SU-DHL-6 (cell line): ENCODE measurements at regions not wholly inside any gene's neighbourhood (a gene's known extent, or its start where the extent isn't known, plus 50 kb on each side); places are given as distances from the start of the nearest gene placed in this dataset.

Experiments
- H2AFZ ChIP-seq: fragments of 200-600 bp; sonication (generic); 2 replicates; pipeline ENCODE4 v1.6.1; 2014; ENCODE audit warnings: low read depth, mild to moderate bottlenecking, moderate library complexity, mixed read lengths, antibody characterized with exemption, low read length; ENCODE audit not compliant: severe bottlenecking
- H3F3A ChIP-seq: fragments of 200-600 bp; shearing (Covaris generic); 2 replicates; pipeline ENCODE4 v1.6.0; 2016; ENCODE audit warnings: antibody characterized with exemption, mild to moderate bottlenecking; ENCODE audit not compliant: insufficient read depth
- H3K27ac ChIP-seq: fragments of 200-600 bp; sonication (generic); 2 replicates; pipeline ENCODE4 v1.5.1; 2016; ENCODE audit warnings: low read depth, mild to moderate bottlenecking, low read length, moderate library complexity, mixed read lengths
- H3K27me3 ChIP-seq: fragments of 200-600 bp; sonication (generic), shearing (Covaris generic); 2 replicates; pipeline ENCODE4 v1.6.0; 2014; ENCODE audit warnings: mild to moderate bottlenecking, low read length
- H3K36me3 ChIP-seq: fragments of 200-600 bp; sonication (generic); 2 replicates; pipeline ENCODE4 v1.6.1; 2014; ENCODE audit warnings: mild to moderate bottlenecking, low read length, mixed read lengths
- H3K4me2 ChIP-seq: fragments of 300-600, 200-600 bp; shearing (Covaris generic), sonication (generic); 2 replicates; pipeline ENCODE4 v1.6.0; 2014; ENCODE audit warnings: low read length, low read depth, mild to moderate bottlenecking; ENCODE audit not compliant: poor library complexity, severe bottlenecking
- H3K4me3 ChIP-seq: fragments of 200-600 bp; sonication (generic); 2 replicates; pipeline ENCODE4 v1.5.1; 2014; ENCODE audit warnings: antibody characterized with exemption, low read length, mild to moderate bottlenecking, mixed read lengths; ENCODE audit not compliant: insufficient read depth, poor library complexity, severe bottlenecking
- H3K79me2 ChIP-seq: fragments of 200-600 bp; sonication (generic); 2 replicates; pipeline ENCODE4 v1.6.1; 2014; ENCODE audit warnings: mild to moderate bottlenecking, low read length, moderate library complexity; ENCODE audit not compliant: insufficient read depth
- H3K9ac ChIP-seq: fragments of 200-600 bp; sonication (generic); 2 replicates; pipeline ENCODE4 v1.7.0; 2014; ENCODE audit warnings: mild to moderate bottlenecking, low read length
- H3K9me2 ChIP-seq: fragments of 200-600 bp; sonication (generic); replicated peaks from 2 replicates; pipeline ENCODE4 v1.6.1; 2014; ENCODE audit warnings: low read length; ENCODE audit not compliant: insufficient read depth
- H3K9me3 ChIP-seq: fragments of 200-600 bp; sonication (generic); 2 replicates; pipeline ENCODE4 v1.6.1; 2014; ENCODE audit warnings: low read length, mixed read lengths; ENCODE audit not compliant: insufficient read depth
- H4K20me1 ChIP-seq: fragments of 200-600 bp; sonication (generic); 2 replicates; pipeline ENCODE4 v1.6.1; 2014; ENCODE audit warnings: low read depth, mild to moderate bottlenecking, antibody characterized with exemption, low read length, moderate library complexity, mixed read lengths
- CTCF ChIP-seq: fragments of 200-600 bp; sonication (generic); IDR thresholded peaks from one replicate; pipeline ENCODE4 v1.5.1; 2017; ENCODE audit warnings: antibody characterized with exemption, mild to moderate bottlenecking, low read length, moderate library complexity; ENCODE audit not compliant: insufficient read depth, poor library complexity, severe bottlenecking
- EZH2phosphoT487 ChIP-seq: fragments of 200-600 bp; sonication (generic), shearing (Covaris generic); conservative IDR thresholded peaks from 2 replicates; pipeline ENCODE4 v1.6.1; 2018; ENCODE audit warnings: mild to moderate bottlenecking, antibody characterized with exemption, low read length, moderate library complexity, mixed read lengths

- no peaks in the 10 kb centered on the region for H3F3A ChIP-seq
- no peak overlapping the region for H3K9ac ChIP-seq
- no peaks in the 10 kb centered on the region for H4K20me1 ChIP-seq
- H3K4me3 ChIP-seq = no peak overlapping the region
- no peak overlapping the region for H3K27ac ChIP-seq
- no peaks in the 10 kb centered on the region for H3K36me3 ChIP-seq
- H3K27me3 ChIP-seq = no peaks in the 10 kb centered on the region
- H3K9me3 ChIP-seq = no peaks in the 10 kb centered on the region
- H3K4me2 ChIP-seq = no peak overlapping the region
- H3K79me2 ChIP-seq = no peaks in the 10 kb centered on the region
- no peak overlapping the region for H2AFZ ChIP-seq
- no peaks in the 10 kb centered on the region for H3K9me2 ChIP-seq
- TF ChIP-seq EZH2phosphoT487 = no peak
- no peak for TF ChIP-seq CTCF
Measured at GRCh38 chr5:126101901-126102300, 321.3 kb upstream of the GRAMD2B start.

GRCh38 chr5:126103050-126103449, 320.2 kb upstream of the GRAMD2B start:
- Histone ChIP-seq H3K36me3 (no peaks in the 10 kb centered on the region), H3K4me3 (no peak overlapping the region), H3K9ac (no peak overlapping the region), H2AFZ (no peak overlapping the region), H3K9me2 (no peaks in the 10 kb centered on the region), H4K20me1 (no peaks in the 10 kb centered on the region), H3K4me2 (no peak overlapping the region), H3K9me3 (no peaks in the 10 kb centered on the region), H3K27me3 (no peaks in the 10 kb centered on the region), H3K79me2 (no peaks in the 10 kb centered on the region), H3F3A (no peaks in the 10 kb centered on the region), H3K27ac (no peak overlapping the region)
- TF ChIP-seq EZH2phosphoT487 (no peak), CTCF (no peak)

- H4K20me1 ChIP-seq = no peaks in the 10 kb centered on the region
- H3K27ac ChIP-seq = no peak overlapping the region
- no peaks in the 10 kb centered on the region for H3F3A ChIP-seq
- no peaks in the 10 kb centered on the region for H3K36me3 ChIP-seq
- H3K79me2 ChIP-seq = no peaks in the 10 kb centered on the region
- H3K9me2 ChIP-seq = no peaks in the 10 kb centered on the region
- no peak overlapping the region for H2AFZ ChIP-seq
- no peak for TF ChIP-seq EZH2phosphoT487
- no peak for TF ChIP-seq CTCF
- H3K4me3 ChIP-seq = no peak overlapping the region
- no peaks in the 10 kb centered on the region for H3K9me3 ChIP-seq
- no peak overlapping the region for H3K9ac ChIP-seq
- no peaks in the 10 kb centered on the region for H3K27me3 ChIP-seq
- no peak overlapping the region for H3K4me2 ChIP-seq
Measured at GRCh38 chr5:126103868-126104267, 319.3 kb upstream of the GRAMD2B start.
